Left kidney (tissue), 1 donor: ENCODE measurements at regions not wholly inside any gene's neighbourhood (a gene's known extent, or its start where the extent isn't known, plus 50 kb on each side); places are given as distances from the start of the nearest gene placed in this dataset.
A peak's percentile ranks its signal among the peaks of the same experiment; 100 is the strongest.
"Not testable (repeated sequence)": the region's sequence is repeated elsewhere in the genome, so short reads cannot be mapped to it uniquely, and the experiment has no call there.

ENCODE experiments used
- DNase-seq: peaks from one replicate; pipeline ENCODE4 v3.0.0-alpha.2; 2013

- no peak for DNase-seq
These were observed 175.9 kb downstream of the LPIN1 start for GRCh38 chr2:11922294-11922693.

GRCh38 chr2:11923935-11924334, 177.5 kb downstream of the LPIN1 start:
- no peak for DNase-seq

DNA sequence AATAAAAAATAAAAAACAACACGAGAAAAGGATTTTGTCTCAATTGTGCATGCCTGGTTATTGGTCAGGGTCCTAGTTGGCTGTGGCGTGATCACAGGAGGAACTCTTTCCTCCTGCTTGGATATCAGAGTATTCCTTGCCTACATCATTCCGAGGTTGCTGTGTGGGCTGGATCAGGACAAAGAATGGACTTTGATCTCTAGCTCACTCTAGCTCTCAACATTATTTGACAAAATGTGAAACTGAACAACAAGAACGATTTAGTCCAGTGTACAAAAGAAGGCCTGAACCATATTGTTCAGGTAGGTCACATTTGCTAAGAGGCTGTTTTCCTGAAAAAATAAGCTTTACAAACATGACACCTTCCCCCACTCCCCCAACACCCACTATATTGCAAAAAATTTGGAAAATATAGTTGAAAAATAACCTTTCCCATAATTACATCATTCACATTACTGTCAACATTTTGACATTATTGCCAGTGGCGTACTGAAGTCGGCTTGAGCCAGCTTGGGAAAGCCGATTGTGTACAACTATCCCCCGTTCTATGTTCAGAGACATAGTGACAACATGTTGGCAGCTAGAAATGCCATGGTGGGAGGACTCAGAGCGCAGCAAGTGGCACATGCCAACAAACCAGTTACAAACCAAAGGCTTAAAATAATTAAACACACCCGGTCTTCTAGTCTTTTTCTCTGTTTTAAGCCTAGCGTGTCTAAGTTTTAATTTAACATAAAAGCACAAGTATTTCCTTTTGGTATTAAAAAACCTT, 179.0 kb downstream of the LPIN1 start:
- DNase-seq, result no peak

- peak; percentile 43 for DNase-seq
These were observed 183.9 kb downstream of the LPIN1 start for GRCh38 chr2:11930211-11930761.

- no peak for DNase-seq
These were observed 185.6 kb downstream of the LPIN1 start for GRCh38 chr2:11932048-11932512.

DNA sequence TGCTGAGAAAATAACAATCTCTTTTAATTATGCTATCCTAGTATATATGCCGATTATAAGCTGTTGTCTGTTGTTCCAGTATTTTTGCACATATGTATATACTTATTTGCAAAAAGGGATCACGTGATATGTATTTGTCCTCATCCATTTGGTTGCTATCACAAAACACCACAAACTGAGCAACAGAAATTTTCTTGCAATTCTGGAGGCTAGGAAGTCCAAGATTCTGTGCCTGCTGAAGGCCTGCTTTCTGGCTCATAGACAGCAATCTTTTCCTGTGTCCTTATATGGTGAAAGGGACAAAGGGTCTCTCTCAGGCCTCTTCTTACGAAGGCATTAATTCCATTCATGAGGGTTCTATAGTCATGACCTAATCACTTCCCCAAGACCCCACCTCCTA, 186.5 kb downstream of the LPIN1 start:
- DNase-seq, result no peak

DNA sequence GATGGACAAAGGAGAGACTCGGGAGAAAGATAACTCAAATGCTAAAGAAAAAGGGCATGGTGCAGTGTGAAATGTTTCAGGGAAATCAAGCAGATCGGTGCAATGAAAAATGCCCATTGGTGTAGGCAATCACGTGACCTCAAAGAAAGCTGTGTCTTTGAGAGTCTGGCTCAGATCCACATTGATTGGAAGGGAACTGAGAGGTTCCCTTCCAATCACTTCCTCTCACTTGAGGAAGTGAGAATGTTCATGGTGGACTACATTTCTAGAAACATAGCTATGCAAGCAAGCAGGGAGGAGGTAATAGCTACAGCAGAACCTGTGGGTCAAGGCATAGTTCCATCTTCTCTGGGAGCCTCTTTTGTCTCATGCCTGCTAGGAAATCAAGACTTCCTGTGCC, 187.4 kb downstream of the LPIN1 start:
- no peak for DNase-seq

GRCh38 chr2:11936761-11937160, 190.3 kb downstream of the LPIN1 start:
- no peak for DNase-seq

DNA sequence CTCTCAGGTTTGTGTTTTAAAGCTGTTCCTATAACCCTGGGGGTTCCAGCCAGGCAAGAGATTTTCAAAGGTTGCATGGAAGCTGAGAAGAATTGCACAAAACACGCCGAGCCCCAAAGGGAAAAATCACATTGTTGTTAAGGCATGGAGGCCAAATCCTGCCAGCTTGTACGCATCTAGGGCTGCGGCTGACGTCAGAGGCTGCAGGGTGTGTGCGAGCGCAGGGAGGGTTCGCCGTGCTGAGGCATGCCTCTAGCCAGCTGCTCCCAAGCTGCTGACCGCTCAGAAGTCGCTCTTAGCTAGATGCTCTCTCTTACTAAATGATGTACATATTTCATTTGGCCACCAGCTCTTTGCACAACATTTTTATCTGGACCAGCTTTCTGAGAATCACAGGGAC, 191.8 kb downstream of the LPIN1 start:
- no peak for DNase-seq

DNA sequence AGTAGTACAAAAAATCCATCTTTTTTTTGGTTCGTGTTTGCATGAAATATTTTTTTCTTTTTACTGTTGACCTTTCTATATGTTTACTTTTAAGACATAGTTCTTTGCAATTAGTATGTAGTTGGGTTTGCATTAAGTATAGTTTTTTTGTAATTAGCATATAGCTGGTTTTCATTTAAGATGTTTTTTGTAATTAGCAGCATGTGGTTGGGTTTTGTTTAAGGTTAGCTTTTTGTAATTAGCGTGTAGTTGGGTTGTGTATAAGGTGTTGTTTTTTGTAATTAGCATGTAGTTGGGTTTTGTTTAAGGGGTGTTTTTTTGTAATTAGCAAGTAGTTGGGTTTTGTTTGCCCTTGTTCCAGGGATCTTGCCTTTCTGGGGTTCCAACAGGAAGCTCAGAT, 193.1 kb downstream of the LPIN1 start:
- DNase-seq, result no peak

GRCh38 chr2:11940121-11940743, 193.8 kb downstream of the LPIN1 start:
- no peak for DNase-seq

GRCh38 chr2:11940799-11941198, 194.4 kb downstream of the LPIN1 start:
- DNase-seq, result no peak

DNA sequence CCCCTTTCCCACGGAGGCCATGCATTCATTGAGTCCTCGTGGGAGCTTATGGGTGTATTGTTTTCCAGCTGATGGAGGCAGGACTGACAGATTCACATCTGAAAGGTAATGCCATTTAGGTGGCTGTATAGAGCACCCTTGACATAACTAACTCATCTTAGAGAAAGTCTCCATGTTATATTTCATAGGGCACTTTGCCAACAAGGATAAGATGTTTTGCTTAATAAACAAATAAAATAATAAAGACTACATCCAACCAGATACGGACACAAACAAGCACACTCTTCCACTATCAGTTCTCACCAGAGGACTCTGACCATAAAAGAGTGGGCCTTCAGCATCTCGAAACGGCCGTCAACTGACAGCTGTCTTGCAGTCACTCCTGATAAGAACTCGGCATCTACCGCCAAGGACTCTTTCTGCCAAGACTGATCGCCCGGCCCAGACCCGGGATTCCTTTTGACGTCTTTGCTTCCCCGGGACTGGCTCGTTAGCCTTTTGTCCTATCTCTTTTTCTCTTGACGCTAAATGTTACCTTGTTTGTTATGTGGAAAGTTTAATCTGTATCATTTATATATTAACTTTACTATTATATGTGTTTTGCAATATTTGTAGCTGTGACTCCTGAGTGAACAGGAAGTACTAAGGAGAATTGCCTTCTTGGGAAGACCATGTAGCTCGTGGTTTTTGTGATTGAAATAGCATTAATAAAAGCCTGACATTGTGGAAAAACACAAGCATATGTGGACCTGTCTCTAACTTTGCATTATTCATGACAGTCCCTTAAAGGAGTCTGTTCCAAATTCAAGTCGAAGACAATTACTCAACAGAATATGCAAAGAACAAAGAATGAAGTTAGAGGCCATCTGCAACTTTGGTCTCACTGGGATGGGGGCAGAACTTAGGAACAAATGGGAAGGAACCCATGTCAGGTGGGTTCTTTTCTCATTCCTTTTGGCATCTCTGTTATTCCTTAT, 195.1 kb downstream of the LPIN1 start:
- no peak for DNase-seq

DNA sequence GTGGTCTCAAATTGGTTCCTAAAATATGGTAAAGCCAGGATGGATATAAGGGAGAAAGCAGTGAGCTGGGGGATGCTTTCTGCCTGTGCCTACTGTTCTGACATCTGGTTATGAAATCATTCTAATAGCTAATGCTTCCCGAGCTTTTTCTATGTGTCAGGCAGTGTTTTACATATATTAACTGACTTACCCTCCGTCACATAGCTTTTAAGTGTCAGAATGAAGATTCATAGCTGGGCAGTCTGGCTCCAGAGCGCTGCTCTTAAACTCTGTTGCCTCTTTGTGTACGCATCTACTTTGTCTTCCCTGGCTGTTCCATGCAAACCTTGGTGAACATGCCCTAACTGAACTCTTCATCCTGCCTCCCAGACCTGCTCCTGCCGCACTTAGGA, 195.7 kb downstream of the LPIN1 start:
- no peak for DNase-seq

DNA sequence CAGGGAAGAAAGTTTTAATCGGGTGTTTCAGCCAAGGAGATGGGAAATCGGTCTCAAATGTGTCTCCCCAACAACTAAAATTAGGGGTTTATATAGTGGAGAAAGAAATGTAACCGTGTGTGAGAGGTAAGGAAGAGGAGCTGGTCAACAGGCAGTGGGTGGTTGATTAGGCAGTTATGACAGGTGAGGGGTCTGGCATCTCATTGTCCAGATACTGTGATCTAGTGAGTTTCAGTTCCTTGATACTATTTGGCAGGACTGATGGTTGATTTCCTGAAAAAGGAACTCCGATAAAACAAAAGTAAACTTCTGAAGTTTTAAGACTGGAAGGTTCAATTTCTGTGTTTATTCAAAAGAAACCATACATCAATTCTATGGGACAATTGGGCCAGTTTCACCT, 197.9 kb downstream of the LPIN1 start:
- DNase-seq, result no peak

DNA sequence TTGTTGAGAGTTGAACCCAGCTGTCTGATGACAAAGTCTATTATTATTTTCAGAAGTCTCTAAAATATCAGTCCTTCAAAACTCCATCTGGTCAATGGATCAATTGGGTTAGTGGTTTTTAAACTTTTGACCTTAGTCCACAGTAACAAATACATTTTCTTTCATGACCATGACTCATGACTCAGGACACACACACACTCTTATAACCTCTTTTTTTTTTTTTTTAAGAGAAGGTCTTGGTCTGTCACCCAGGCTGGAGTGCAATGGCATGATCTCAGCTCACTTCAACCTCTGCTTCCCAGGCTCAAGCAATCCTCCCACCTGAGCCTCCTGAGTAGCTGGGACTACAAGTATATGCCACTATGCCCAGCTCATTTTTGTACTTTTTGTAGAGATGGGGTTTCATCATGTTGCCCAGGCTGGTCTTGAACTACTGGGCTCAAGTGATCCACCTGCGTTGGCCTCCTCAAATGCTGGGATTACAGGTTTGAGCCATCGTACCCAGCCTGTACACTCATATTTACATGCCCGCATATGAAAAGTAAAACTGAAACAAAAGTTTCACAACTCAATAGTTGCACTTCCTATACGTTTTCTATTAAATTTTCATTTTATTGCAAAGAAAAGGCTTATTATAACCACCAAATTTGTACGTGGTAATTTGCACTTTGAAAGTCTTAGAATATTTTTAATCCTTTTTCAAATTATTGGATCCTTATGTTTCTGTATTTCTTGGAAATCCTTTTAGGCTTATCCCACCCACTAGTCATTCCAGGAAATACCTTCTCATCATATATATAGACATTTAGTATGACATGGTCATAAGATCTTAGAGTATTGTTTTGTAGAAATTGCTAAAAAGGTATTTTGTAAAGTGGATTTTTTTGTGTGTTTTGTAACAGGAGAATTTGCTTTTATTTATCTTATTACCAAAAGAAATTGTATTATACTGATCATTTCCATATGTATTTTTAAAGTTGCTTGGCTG, 199.0 kb downstream of the LPIN1 start:
- DNase-seq, result no peak

DNA sequence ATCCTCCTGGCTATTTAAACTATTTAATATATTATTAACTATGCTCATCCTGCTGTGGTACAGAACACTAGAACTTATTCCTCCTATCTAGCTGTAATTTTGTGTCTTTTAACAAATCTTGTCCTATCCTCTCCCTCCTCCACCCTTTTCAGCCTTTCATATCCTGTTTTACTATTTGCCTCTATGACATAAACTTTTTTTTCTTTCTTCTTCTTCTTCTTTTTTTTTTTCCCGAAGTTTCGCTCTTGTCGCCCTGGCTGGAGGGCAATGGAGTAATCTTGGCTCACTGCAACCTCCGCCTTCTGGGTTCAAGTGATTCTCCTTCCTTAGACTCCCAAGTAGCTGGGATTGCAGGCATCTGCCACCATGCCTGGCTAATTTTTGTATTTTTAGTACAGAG, 201.5 kb downstream of the LPIN1 start:
- DNase-seq, result no peak

DNA sequence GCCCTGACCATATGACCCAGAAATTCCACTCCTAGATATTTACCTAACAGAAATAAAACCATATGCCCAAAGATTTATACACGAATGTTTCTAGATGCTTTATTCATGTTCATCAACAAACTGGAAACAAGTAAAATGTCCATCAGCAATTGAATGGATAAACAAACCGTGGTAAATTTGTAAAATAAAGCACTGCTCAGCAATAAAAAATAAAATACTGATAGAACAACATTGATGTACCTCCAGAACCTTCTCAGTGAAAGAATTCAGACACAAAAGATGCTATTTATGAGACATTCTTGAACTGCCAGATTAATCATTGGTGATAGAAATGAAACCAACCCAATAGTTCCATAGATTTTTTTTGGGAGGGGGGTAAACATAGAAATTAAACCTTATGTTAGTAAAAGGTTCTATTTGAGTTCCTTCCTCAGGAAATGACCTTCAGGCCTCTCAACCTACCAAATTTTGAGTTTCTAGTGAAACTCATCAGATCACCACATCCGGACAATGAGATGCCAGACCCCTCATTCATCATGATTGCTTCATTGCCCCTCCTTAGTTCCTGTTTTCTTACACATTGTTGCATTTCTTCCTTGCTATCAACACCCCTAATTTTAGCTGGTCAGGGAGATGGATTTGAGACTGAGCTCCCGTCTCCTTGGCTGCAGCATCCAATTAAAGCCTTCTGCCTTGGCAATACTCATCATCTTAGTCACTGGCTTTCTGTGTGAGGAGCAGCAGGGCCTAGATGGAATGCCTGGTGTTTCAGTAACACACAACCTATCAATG, 203.5 kb downstream of the LPIN1 start:
- no peak for DNase-seq

DNA sequence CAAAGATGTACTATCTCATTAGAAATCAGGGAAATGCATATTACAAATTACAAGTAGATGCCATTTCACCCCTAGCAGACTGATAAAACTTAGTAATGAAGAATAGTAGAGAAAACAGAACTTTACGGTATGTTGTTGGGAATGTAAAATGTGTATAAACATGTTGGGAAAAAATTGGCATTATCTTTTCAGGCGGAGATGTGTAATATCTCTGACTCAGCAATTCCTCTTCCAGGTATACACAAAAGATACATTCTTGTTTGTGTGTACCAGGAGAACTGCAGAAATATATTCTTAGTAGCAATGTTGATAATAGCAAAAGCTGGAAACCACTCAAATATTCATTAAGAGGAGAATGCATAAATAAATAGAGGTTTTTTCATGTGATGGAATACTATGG, 204.5 kb downstream of the LPIN1 start:
- DNase-seq, result no peak

- not testable (repeated sequence) for DNase-seq
These were observed 205.1 kb downstream of the LPIN1 start for GRCh38 chr2:11951492-11951891.
